Breast epithelium (tissue), 3 donors: ENCODE measurements at regions not wholly inside any gene's neighbourhood (a gene's known extent, or its start where the extent isn't known, plus 50 kb on each side); places are given as distances from the start of the nearest gene placed in this dataset.
"Not testable (repeated sequence)": the region's sequence is repeated elsewhere in the genome, so short reads cannot be mapped to it uniquely, and the experiment has no call there.

ENCODE experiments used
- CTCF ChIP-seq, 3 donors: fragments of 450-650 bp; IDR thresholded peaks; one replicate each; pipeline ENCODE4 v1.5.1; 2016 to 2017; ENCODE audit warnings: antibody characterized with exemption in 3 of 3, mild to moderate bottlenecking in 3 of 3, moderate library complexity in 3 of 3
- POLR2A ChIP-seq: fragments of 450-650 bp; IDR thresholded peaks from one replicate; pipeline ENCODE4 v1.6.1; 2016; ENCODE audit warnings: antibody characterized with exemption, mild to moderate bottlenecking, moderate library complexity
- POLR2AphosphoS5 ChIP-seq, 3 donors: sonication (generic); formaldehyde crosslinking; IDR thresholded peaks; one replicate each; pipeline ENCODE4 v1.6.1; 2017; ENCODE audit warnings: antibody characterized with exemption in 3 of 3

- not testable (repeated sequence) for TF ChIP-seq CTCF (IDR thresholded peaks at IDR 0.05); POLR2AphosphoS5 (IDR thresholded peaks at IDR 0.05); POLR2A
Observed at GRCh38 chr12:131440209-131441059, 270.5 kb upstream of the SFSWAP start.
